Esophagus (tissue), 2 donors: ENCODE measurements at regions not wholly inside any gene's neighbourhood (a gene's known extent, or its start where the extent isn't known, plus 50 kb on each side); places are given as distances from the start of the nearest gene placed in this dataset.

Experiments used
- H3K27ac ChIP-seq, 2 donors: one replicate each; pipeline ENCODE4 v1.5.1; 2013; ENCODE audit warnings: low read depth in 2 of 2, mild to moderate bottlenecking in 2 of 2, inconsistent platforms in 1 of 2, low read length in 1 of 2, moderate library complexity in 1 of 2
- H3K27me3 ChIP-seq, 2 donors: one replicate each; pipeline ENCODE4 v1.6.1; 2013; ENCODE audit warnings: low read length in 2 of 2, control low read depth in 1 of 2, mild to moderate bottlenecking in 1 of 2; ENCODE audit not compliant: insufficient read depth in 2 of 2, control insufficient read depth in 1 of 2
- H3K36me3 ChIP-seq, 2 donors: one replicate each; pipeline ENCODE4 v1.6.1; 2013; ENCODE audit warnings: low read length in 1 of 2; ENCODE audit not compliant: control insufficient read depth in 2 of 2, insufficient read depth in 2 of 2
- H3K4me1 ChIP-seq, 2 donors: one replicate each; pipeline ENCODE4 v1.6.1; 2013; ENCODE audit warnings: low read length in 1 of 2; ENCODE audit not compliant: control insufficient read depth in 2 of 2, insufficient read depth in 2 of 2
- H3K4me3 ChIP-seq, 2 donors: one replicate each; pipeline ENCODE4 v1.5.1; 2013; ENCODE audit warnings: low read length in 2 of 2, mild to moderate bottlenecking in 2 of 2, low read depth in 1 of 2, moderate library complexity in 1 of 2
- H3K9me3 ChIP-seq, 2 donors: one replicate each; pipeline ENCODE4 v1.6.1; 2013; ENCODE audit warnings: mild to moderate bottlenecking in 2 of 2, low read depth in 1 of 2, low read length in 1 of 2, moderate library complexity in 1 of 2; ENCODE audit not compliant: control insufficient read depth in 2 of 2, insufficient read depth in 1 of 2
- WGBS, 2 donors: extraction: QIAGEN DNeasy Blood & Tissue Kit; methylation state at CpG; one replicate each; pipeline ENCODE4 v1.1.7; 2013; 5-methylcytosine and 5-hydroxymethylcytosine counted together
- donor health status: healthy with polysubstance abuse.
- donor health status: Bipolar disorder and iron deficiency.

DNA sequence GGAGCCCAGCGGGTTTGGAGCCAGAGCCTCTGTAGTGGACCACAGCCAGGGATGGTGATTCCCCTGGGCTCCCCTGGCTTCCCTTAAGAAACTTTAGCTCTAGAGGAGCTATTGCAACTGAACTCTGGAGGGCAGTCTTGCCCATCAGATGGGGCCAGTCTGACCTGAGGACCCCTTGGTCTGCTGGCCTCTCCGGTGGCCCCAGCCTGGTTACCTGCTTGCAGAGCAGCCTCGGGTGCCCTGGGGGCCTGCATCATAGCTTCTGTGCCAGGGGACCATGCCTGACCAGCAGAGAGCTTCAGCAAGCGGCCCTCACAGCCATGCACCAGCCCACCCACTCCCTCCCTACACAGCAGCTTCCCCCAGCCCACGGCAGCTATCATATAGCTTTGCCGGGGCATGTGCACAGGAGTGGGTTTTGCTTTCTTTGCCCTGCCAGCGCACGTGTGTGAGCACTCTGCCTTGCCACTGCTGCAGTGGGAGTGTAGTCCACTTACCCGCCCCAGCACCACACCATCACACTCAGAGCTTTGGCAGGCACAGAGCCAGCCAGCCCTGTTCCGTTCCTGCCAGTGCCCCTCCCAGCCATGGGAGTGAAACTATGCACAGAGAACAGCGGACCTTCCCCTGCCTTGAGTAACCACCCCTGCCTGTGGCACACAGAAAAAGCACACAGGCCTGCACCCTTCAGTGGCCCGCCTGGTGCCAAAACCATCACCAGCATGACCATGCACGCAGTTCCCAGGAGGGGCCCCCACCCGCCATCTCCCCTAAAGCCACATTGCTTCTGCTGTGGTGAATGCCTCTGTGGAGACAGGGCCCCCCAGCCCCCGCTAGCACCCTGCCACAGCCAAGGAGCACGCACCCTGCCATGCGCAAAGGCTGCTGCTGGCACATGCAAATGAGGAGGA is 442.9 kb upstream of the NEGR1 start:
- Histone ChIP-seq H3K4me3 (no peak overlapping the region), H3K27ac (no peak overlapping the region), H3K36me3 (no peaks in the 10 kb centered on the region), H3K4me1 (no peaks in the 10 kb centered on the region), H3K27me3 (no peaks in the 10 kb centered on the region), H3K9me3 (peaks cover 5 to 6% of the 10 kb centered on the region in 2 donors)
- WGBS, 2 donors, result 77% methylated on average over 17 of the region's 17 CpGs

DNA sequence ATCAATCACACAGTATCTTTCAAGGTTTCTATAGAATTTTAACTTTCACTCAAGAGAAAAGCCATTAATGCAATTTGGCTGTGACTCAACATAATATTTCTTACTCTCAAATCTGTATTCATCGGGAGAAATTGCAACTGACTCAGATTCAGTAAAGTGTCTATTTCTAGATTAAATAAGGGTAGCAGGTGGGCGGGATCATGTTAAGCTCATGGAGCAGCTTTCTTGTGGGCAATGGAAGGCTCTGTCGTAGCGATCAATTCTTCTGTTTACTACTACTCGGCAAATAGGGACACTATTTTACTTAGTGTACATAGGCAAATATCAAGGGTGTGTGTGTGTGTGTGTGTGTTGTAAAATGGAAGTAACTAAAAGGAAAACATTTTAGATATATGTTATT is 423.6 kb upstream of the NEGR1 start:
- no peak overlapping the region for H3K4me3 ChIP-seq
- no peaks in the 10 kb centered on the region for H3K36me3 ChIP-seq
- no peak overlapping the region for H3K27ac ChIP-seq
- peaks cover 0 to 2% of the 10 kb centered on the region in 2 donors for H3K9me3 ChIP-seq
- 81 to 83% methylated on average over 5 of the region's 5 CpGs for WGBS, 2 donors
- H3K4me1 ChIP-seq, result no peaks in the 10 kb centered on the region
- H3K27me3 ChIP-seq, result no peaks in the 10 kb centered on the region

- Histone ChIP-seq H3K27me3 (no peaks in the 10 kb centered on the region), H3K27ac (no peak overlapping the region), H3K4me1 (no peaks in the 10 kb centered on the region), H3K36me3 (no peaks in the 10 kb centered on the region), H3K9me3 (peaks cover 0 to 2% of the 10 kb centered on the region in 2 donors), H3K4me3 (no peak overlapping the region)
- WGBS, 2 donors, result 82 to 86% methylated on average over 3 of the region's 3 CpGs
Observed at GRCh38 chr1:72704841-72705477, 422.6 kb upstream of the NEGR1 start.

GRCh38 chr1:72697410-72697809 is 415.1 kb upstream of the NEGR1 start:
- Histone ChIP-seq H3K27me3 (no peaks in the 10 kb centered on the region), H3K27ac (no peak overlapping the region), H3K4me1 (no peaks in the 10 kb centered on the region), H3K36me3 (no peaks in the 10 kb centered on the region), H3K9me3 (no peaks in the 10 kb centered on the region), H3K4me3 (no peak overlapping the region)
- 53 to 67% methylated on average over 2 of the region's 2 CpGs for WGBS, 2 donors

DNA sequence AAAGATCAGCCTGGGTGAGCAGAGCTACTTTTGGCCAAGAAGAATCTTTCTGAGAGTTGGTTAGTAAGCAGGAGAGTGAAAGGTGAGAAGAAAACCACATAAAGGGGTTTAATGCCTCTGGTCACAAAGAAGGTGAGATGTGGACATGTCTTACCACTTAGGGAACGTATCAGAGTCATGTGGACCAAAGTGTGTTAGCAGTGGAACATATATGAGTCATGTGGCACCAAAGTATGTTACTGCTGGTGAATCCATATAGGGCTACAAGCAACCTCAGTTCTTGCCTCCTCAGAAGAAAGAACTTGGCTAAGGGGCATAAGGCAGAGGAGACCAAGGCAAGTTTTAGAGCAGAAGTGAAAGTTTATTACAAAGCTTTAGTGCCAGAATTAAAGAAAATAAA is 411.6 kb upstream of the NEGR1 start:
- Histone ChIP-seq H3K27me3 (no peaks in the 10 kb centered on the region), H3K9me3 (no peaks in the 10 kb centered on the region), H3K4me1 (no peaks in the 10 kb centered on the region), H3K36me3 (no peaks in the 10 kb centered on the region), H3K27ac (no peak overlapping the region), H3K4me3 (no peak overlapping the region)
- WGBS, 2 donors, result 33 to 54% methylated on average over 1 of the region's 1 CpG

- H3K4me3 ChIP-seq, result no peak overlapping the region
- H3K4me1 ChIP-seq, result no peaks in the 10 kb centered on the region
- H3K36me3 ChIP-seq, result no peaks in the 10 kb centered on the region
- no peak overlapping the region for H3K27ac ChIP-seq
- 55 to 71% methylated on average over 2 of the region's 2 CpGs for WGBS, 2 donors
- peaks cover 0 to 2% of the 10 kb centered on the region in 2 donors for H3K9me3 ChIP-seq
- no peaks in the 10 kb centered on the region for H3K27me3 ChIP-seq
Observed at GRCh38 chr1:72693376-72693775, 411.0 kb upstream of the NEGR1 start.

- H3K4me3 ChIP-seq, result no peak overlapping the region
- no peaks in the 10 kb centered on the region for H3K36me3 ChIP-seq
- H3K27me3 ChIP-seq, result no peaks in the 10 kb centered on the region
- H3K4me1 ChIP-seq, result no peaks in the 10 kb centered on the region
- no peak overlapping the region for H3K27ac ChIP-seq
- H3K9me3 ChIP-seq, result peaks cover 0 to 2% of the 10 kb centered on the region in 2 donors
Observed at GRCh38 chr1:72690871-72691270, 408.5 kb upstream of the NEGR1 start.

- no peaks in the 10 kb centered on the region for H3K36me3 ChIP-seq
- no peaks in the 10 kb centered on the region for H3K27me3 ChIP-seq
- WGBS, 2 donors, result 31 to 35% methylated on average over 4 of the region's 4 CpGs
- H3K9me3 ChIP-seq, result no peaks in the 10 kb centered on the region
- no peak overlapping the region for H3K4me3 ChIP-seq
- H3K27ac ChIP-seq, result no peak overlapping the region
- no peaks in the 10 kb centered on the region for H3K4me1 ChIP-seq
Observed at GRCh38 chr1:72678683-72679082, 396.3 kb upstream of the NEGR1 start.

DNA sequence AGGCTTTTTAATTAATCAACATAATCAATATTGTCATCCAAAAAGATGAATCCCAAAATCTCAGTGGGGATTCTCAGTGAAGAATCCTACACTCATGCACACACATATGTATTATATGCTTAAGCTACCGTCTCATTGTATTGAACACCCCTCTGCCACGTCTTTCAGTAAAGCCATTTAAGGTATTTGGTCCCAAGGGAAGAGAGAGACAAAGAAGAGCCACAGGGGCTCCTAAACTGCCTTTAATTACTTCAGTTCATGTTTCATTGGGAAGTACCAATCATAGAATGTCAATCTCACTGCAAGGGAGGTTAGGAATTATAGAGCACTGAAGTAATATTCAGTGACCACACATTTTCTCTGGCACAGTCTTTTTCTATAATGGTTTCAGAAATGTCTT is 388.6 kb upstream of the NEGR1 start:
- 63 to 71% methylated on average over 2 of the region's 2 CpGs for WGBS, 2 donors
- Histone ChIP-seq H3K27ac (no peak overlapping the region), H3K4me3 (no peak overlapping the region), H3K4me1 (no peaks in the 10 kb centered on the region), H3K36me3 (no peaks in the 10 kb centered on the region), H3K9me3 (no peaks in the 10 kb centered on the region), H3K27me3 (no peaks in the 10 kb centered on the region)

DNA sequence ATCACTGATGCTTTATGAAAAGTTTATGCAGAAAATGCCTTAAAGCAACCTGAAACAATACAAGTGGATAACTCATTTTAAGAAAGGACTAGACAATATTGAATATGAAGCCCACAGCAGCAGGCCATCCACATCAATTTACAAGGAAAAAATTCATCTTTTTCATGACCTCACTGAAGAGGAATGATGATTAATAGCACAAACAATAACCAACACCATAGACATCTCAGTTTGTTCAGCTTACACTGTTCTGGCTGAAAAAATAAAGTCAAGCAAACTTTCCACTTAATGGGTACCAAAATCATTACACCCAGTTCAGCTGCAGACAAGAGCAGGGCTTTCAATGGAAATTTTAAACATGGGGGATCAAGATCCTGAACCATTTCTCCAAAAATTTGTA is 380.6 kb upstream of the NEGR1 start:
- H3K27ac ChIP-seq, result no peak overlapping the region
- no peaks in the 10 kb centered on the region for H3K9me3 ChIP-seq
- no peaks in the 10 kb centered on the region for H3K36me3 ChIP-seq
- H3K4me1 ChIP-seq, result no peaks in the 10 kb centered on the region
- H3K27me3 ChIP-seq, result no peaks in the 10 kb centered on the region
- H3K4me3 ChIP-seq, result no peak overlapping the region
